ENCODE measurements at regions not wholly inside any gene's neighbourhood (a gene's known extent, or its start where the extent isn't known, plus 50 kb on each side); places are given as distances from the start of the nearest gene placed in this dataset.

DNA sequence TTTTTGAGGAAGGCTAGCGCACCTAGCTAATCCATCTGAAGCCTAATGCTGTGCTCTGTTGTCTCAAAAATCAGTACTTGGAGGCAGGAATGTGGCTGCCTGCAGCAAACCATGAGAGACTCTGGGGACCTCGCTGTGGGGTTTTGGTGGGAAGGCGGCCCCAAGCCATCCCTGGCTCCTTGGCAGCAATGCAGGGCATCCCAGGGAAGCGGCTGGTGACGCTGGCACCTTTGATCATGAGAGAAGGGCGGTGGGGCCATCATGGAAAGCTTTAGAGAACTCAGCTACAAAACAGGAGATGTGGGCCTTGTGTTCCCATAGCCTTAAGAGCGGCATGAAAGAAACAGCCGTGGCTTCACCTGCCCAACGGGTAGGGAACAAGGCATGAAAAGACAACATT lies 101.1 kb upstream of the SFSWAP start:
- DNase-seq (ENCODE audit: low read depth in 1 of 2, low spot score in 1 of 2), result no peak
- Histone ChIP-seq H3K9me3 (ENCODE audit: low read depth) (no peaks in the 10 kb centered on the region), H3K4me3 (no peak overlapping the region), H3K4me1 (ENCODE audit: low read depth) (no peaks in the 10 kb centered on the region), H3K27ac (no peak overlapping the region), H3K36me3 (no peaks in the 10 kb centered on the region), H3K27me3 (no peaks in the 10 kb centered on the region)
- TF ChIP-seq CTCF (IDR thresholded peaks at IDR 0.05; ENCODE audit: low read depth, low read length), result no peak

DNA sequence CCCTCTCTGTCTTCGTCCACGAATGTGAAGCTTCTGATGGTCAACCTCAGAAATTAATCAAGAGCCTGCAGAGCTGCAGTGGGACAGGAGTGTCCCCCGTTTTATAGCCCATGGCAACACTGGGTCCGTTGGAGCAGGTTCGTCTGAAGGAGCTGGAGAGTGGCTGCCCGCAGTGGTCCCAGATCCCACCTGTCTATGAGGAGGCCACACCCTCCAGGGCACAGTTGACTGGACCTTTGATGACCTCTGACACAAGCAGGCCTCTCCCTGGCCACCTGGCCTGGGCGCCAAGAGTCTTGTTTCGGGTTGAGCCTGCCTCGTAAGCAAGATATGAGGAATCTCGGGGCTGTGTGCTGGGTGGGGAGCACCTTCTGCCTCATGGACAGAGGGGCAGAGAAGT lies 100.7 kb upstream of the SFSWAP start:
- no peak for TF ChIP-seq CTCF (IDR thresholded peaks at IDR 0.05; ENCODE audit: low read depth, low read length)
- Histone ChIP-seq H3K27me3 (no peaks in the 10 kb centered on the region), H3K9me3 (ENCODE audit: low read depth) (no peaks in the 10 kb centered on the region), H3K27ac (no peak overlapping the region), H3K4me3 (no peak overlapping the region), H3K36me3 (no peaks in the 10 kb centered on the region), H3K4me1 (ENCODE audit: low read depth) (no peaks in the 10 kb centered on the region)
- DNase-seq (ENCODE audit: low read depth in 1 of 2, low spot score in 1 of 2), result no peak

DNA sequence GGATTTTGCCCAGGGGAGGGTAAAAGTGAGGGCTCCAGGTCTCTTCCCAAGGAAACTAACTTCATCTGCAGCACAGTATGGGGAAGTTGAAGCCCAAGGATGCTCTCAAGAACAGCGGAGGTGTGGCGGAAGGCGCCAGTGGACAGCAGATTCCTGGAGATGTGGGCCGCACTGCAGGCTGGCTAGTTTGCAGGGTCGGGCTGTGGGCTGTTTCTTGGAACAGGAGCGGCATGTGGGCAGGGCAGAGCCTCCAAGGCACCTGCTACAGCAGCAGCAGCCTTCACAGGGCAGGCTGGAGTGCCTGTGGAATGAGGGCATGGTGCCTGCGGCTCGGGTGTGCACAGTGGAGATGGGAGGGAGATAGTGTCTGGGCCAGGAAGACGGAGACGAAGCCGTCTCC lies 100.0 kb upstream of the SFSWAP start:
- Histone ChIP-seq H3K27ac (no peak overlapping the region), H3K9me3 (ENCODE audit: low read depth) (no peaks in the 10 kb centered on the region), H3K27me3 (no peaks in the 10 kb centered on the region), H3K4me3 (no peak overlapping the region), H3K36me3 (no peaks in the 10 kb centered on the region), H3K4me1 (ENCODE audit: low read depth) (no peaks in the 10 kb centered on the region)
- no peak for DNase-seq (ENCODE audit: low read depth in 1 of 2, low spot score in 1 of 2)
- TF ChIP-seq CTCF (IDR thresholded peaks at IDR 0.05; ENCODE audit: low read depth, low read length), result no peak

DNA sequence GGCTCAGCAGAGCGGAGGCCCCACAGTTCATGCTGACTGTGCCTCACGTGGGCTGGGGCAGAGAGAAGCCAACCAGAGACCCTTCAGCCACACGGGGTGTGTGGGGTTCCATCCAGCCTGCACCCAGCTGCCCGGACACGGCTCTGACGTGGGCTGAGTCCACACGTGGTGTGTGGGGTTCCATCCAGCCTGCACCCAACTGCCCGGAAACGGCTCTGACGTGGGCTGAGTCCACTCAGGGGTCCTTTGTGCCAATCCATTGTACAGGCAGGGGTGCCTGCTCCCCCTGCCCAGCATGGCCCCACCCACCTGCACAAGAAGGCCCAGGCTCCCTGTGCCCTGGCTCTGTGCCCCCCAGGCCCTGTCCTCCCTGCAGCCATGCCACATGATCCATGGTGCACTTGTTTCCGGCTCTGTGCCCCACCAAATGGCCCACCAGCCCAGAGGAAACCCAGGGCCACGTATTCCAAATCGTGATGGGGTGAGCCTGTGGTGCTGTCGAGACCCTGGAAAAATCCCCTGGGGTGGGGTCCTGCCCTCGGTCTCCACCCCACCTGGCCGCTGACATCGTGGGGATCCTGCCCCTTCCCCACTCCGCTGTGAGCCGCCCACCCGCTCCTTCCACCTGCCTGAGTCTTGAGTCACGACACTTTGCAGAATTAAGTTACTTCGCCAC lies 99.3 kb upstream of the SFSWAP start:
- Histone ChIP-seq H3K36me3 (no peaks in the 10 kb centered on the region), H3K9me3 (ENCODE audit: low read depth) (no peaks in the 10 kb centered on the region), H3K27ac (no peak overlapping the region), H3K4me1 (ENCODE audit: low read depth) (no peaks in the 10 kb centered on the region), H3K4me3 (no peak overlapping the region), H3K27me3 (no peaks in the 10 kb centered on the region)
- TF ChIP-seq CTCF (IDR thresholded peaks at IDR 0.05; ENCODE audit: low read depth, low read length), result no peak
- DNase-seq (ENCODE audit: low read depth in 1 of 2, low spot score in 1 of 2), result no peak

DNA sequence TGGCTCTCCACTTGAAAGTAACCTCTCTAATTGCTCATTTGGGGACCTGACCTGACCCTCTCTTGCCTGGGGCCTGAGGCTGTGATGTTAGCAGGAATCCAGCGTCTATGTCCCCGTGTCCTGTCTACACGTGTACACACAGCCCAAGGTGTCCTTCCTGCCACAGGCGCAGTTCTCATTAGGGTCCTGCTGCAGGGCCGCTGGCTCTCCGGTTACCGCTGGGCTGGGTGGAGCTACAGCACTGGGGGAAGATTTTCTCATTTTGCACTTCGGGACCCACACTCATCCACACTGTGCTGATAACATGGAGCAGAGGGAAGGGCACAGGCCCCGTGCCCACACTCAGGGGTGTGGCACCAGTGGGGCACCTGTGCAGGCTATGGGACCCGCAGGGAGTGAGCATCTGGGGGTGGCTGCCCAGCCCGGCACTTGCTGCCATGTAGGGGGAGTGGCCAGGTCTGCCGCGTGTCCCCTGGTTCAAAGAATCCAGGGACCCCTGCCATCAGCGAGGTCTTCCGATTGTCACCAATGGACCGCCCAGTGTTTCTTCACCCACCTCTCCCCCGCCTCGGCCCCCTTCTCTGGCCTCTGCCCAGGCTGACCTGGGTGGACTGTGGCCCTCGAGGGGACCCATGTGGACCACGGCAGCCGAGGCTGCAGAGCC lies 98.7 kb upstream of the SFSWAP start:
- H3K4me3 ChIP-seq, result no peak overlapping the region
- DNase-seq (ENCODE audit: low read depth in 1 of 2, low spot score in 1 of 2), result no peak
- TF ChIP-seq CTCF (IDR thresholded peaks at IDR 0.05; ENCODE audit: low read depth, low read length), result no peak

More for the DNA sequence above, 98.7 kb upstream of the SFSWAP start:
- Histone ChIP-seq H3K36me3 (no peaks in the 10 kb centered on the region), H3K27ac (no peak overlapping the region), H3K27me3 (no peaks in the 10 kb centered on the region), H3K9me3 (ENCODE audit: low read depth) (no peaks in the 10 kb centered on the region), H3K4me1 (ENCODE audit: low read depth) (no peaks in the 10 kb centered on the region)
